ENCODE measurements at regions not wholly inside any gene's neighbourhood (a gene's known extent, or its start where the extent isn't known, plus 50 kb on each side); places are given as distances from the start of the nearest gene placed in this dataset.
A peak's percentile ranks its signal among the peaks of the same experiment; 100 is the strongest.

- ATAC-seq = peak; percentile 51; the same call in 2 of the 3 replicates
- no peak for TF ChIP-seq CSDC2 (CRISPR knock-in tag; IDR thresholded peaks at IDR 0.05)
- no peak for TF ChIP-seq ZNF565 (CRISPR knock-in tag; conservative IDR thresholded peaks at IDR 0.05; ENCODE audit: low read depth)
- no peak for TF ChIP-seq POU6F1 (CRISPR knock-in tag; IDR thresholded peaks at IDR 0.05; ENCODE audit: borderline replicate concordance, low read depth)
- TF ChIP-seq TCF4 (CRISPR knock-in tag; IDR thresholded peaks at IDR 0.05; ENCODE audit: borderline replicate concordance) = no peak
These were observed 114.8 kb downstream of the ACAA2 start for GRCh38 chr18:49698525-49699025.

GRCh38 chr18:49697757-49698524 is 115.4 kb downstream of the ACAA2 start:
- ATAC-seq = peak; percentile 87
- TF ChIP-seq CSDC2 (CRISPR knock-in tag; IDR thresholded peaks at IDR 0.05) = no peak
- TF ChIP-seq PPARA (CRISPR knock-in tag; IDR thresholded peaks at IDR 0.05; ENCODE audit: borderline replicate concordance) = no peak
- TF ChIP-seq GLIS3 (CRISPR knock-in tag; IDR thresholded peaks at IDR 0.05) = no peak
- TF ChIP-seq CSRNP3 (CRISPR knock-in tag; IDR thresholded peaks at IDR 0.05) = no peak
- TF ChIP-seq BACH2 (CRISPR knock-in tag; IDR thresholded peaks at IDR 0.05; ENCODE audit: borderline replicate concordance) = no peak
- no peak for TF ChIP-seq ZFP3 (CRISPR knock-in tag; IDR thresholded peaks at IDR 0.05)
- TF ChIP-seq ZNF8 (CRISPR knock-in tag; IDR thresholded peaks at IDR 0.05) = no peak
- no peak for TF ChIP-seq POU6F1 (CRISPR knock-in tag; IDR thresholded peaks at IDR 0.05; ENCODE audit: borderline replicate concordance, low read depth)
- no peak for TF ChIP-seq OSR1 (CRISPR knock-in tag; IDR thresholded peaks at IDR 0.05)
- TF ChIP-seq CREB5 (CRISPR knock-in tag; IDR thresholded peaks at IDR 0.05; ENCODE audit: low read depth) = no peak
- no peak for TF ChIP-seq ISL1 (CRISPR knock-in tag; IDR thresholded peaks at IDR 0.05)
- no peak for TF ChIP-seq ARNTL (CRISPR knock-in tag; IDR thresholded peaks at IDR 0.05; ENCODE audit: borderline replicate concordance, low read depth)
- no peak for TF ChIP-seq ZNF565 (CRISPR knock-in tag; conservative IDR thresholded peaks at IDR 0.05; ENCODE audit: low read depth)
- no peak for TF ChIP-seq ZNF70 (CRISPR knock-in tag; IDR thresholded peaks at IDR 0.05)

- no peak for ATAC-seq
These were observed 116.3 kb downstream of the ACAA2 start for GRCh38 chr18:49697049-49697448.

More at GRCh38 chr18:49697049-49697448, 116.3 kb downstream of the ACAA2 start:
- no peak for TF ChIP-seq ESRRG (CRISPR knock-in tag; IDR thresholded peaks at IDR 0.05)
- TF ChIP-seq CREB5 (CRISPR knock-in tag; IDR thresholded peaks at IDR 0.05; ENCODE audit: low read depth) = no peak
- no peak for TF ChIP-seq POU6F1 (CRISPR knock-in tag; IDR thresholded peaks at IDR 0.05; ENCODE audit: borderline replicate concordance, low read depth)
- no peak for TF ChIP-seq ARNTL (CRISPR knock-in tag; IDR thresholded peaks at IDR 0.05; ENCODE audit: borderline replicate concordance, low read depth)
- TF ChIP-seq RARB (CRISPR knock-in tag; IDR thresholded peaks at IDR 0.05) = no peak
- TF ChIP-seq ZFP3 (CRISPR knock-in tag; IDR thresholded peaks at IDR 0.05) = no peak
- no peak for TF ChIP-seq PPARA (CRISPR knock-in tag; IDR thresholded peaks at IDR 0.05; ENCODE audit: borderline replicate concordance)
- no peak for TF ChIP-seq ZNF8 (CRISPR knock-in tag; IDR thresholded peaks at IDR 0.05)
- no peak for TF ChIP-seq ZFP30 (CRISPR knock-in tag; IDR thresholded peaks at IDR 0.05)
- no peak for TF ChIP-seq SNAI2 (CRISPR knock-in tag; IDR thresholded peaks at IDR 0.05)
- TF ChIP-seq PATZ1 (CRISPR knock-in tag; IDR thresholded peaks at IDR 0.05; ENCODE audit: borderline replicate concordance) = no peak
- no peak for TF ChIP-seq ISL1 (CRISPR knock-in tag; IDR thresholded peaks at IDR 0.05)
- TF ChIP-seq ZNF565 (CRISPR knock-in tag; conservative IDR thresholded peaks at IDR 0.05; ENCODE audit: low read depth) = no peak

All from SK-N-SH treated with all-trans-retinoic acid at 6 μM for 48 hours (cell line).